Keratinocyte (primary cell): ENCODE measurements at regions not wholly inside any gene's neighbourhood (a gene's known extent, or its start where the extent isn't known, plus 50 kb on each side); places are given as distances from the start of the nearest gene placed in this dataset.

Experiments used
- EZH2 ChIP-seq: IDR thresholded peaks from one replicate; pipeline ENCODE4 v1.6.1; 2012; ENCODE audit warnings: inconsistent platforms, mild to moderate bottlenecking, low read length, moderate library complexity
- TF ChIP-seq, protein P1 (sequence below), 3 experiments: IDR thresholded peaks in 1 of 3; conservative IDR thresholded peaks in 1 of 3; optimal IDR thresholded peaks in 1 of 3; 2 replicates in 2 of 3; 3 replicates in 1 of 3; pipeline versions ENCODE3 to v1.5.1; 2011; ENCODE audit warnings: low read length in 3 of 3, mild to moderate bottlenecking in 3 of 3, moderate library complexity in 2 of 3, control low read depth in 1 of 3, inconsistent platforms in 1 of 3; ENCODE audit not compliant: insufficient read depth in 2 of 3; ENCODE audit errors: extremely low read depth in 1 of 3

DNA sequence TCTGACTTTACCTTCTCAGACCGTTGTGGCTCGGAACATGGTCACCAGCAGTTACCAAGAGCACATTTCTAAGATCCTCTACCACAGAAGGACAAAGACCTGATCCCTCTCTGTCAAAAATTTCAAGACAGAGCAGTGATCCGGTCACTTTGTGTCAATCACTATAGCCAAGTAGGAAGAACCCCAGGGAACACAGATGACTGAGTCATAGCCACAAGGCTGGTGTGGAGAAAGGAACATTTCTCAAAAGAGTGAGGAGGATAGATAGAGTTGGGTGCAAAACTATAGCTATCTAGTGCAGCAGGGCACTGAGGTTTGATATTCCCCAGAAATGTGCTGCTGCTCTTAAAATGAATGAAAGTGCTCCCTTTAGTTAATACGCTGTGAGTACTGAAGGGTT is 130.7 kb upstream of the SMIM23 start:
- TF ChIP-seq, protein P1, sequence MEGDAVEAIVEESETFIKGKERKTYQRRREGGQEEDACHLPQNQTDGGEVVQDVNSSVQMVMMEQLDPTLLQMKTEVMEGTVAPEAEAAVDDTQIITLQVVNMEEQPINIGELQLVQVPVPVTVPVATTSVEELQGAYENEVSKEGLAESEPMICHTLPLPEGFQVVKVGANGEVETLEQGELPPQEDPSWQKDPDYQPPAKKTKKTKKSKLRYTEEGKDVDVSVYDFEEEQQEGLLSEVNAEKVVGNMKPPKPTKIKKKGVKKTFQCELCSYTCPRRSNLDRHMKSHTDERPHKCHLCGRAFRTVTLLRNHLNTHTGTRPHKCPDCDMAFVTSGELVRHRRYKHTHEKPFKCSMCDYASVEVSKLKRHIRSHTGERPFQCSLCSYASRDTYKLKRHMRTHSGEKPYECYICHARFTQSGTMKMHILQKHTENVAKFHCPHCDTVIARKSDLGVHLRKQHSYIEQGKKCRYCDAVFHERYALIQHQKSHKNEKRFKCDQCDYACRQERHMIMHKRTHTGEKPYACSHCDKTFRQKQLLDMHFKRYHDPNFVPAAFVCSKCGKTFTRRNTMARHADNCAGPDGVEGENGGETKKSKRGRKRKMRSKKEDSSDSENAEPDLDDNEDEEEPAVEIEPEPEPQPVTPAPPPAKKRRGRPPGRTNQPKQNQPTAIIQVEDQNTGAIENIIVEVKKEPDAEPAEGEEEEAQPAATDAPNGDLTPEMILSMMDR (optimal IDR thresholded peaks at IDR 0.05 in 1 of 3, IDR thresholded peaks at IDR 0.05 in 1 of 3, conservative IDR thresholded peaks at IDR 0.05 in 1 of 3; ENCODE audit: extremely low read depth in 1 of 3, insufficient read depth in 2 of 3, low read length in 3 of 3): no peak
- no peak for TF ChIP-seq EZH2
